ENCODE measurements at regions not wholly inside any gene's neighbourhood (a gene's known extent, or its start where the extent isn't known, plus 50 kb on each side); places are given as distances from the start of the nearest gene placed in this dataset.
"Not testable (repeated sequence)": the region's sequence is repeated elsewhere in the genome, so short reads cannot be mapped to it uniquely, and the experiment has no call there.

GRCh38 chr6:134432036-134432435 is 114.1 kb upstream of the SGK1 start:
- no peaks in the 10 kb centered on the region for H3K9me3 ChIP-seq
- H3K4me3 ChIP-seq: no peak overlapping the region
- no peaks in the 10 kb centered on the region for H3K36me3 ChIP-seq
- peaks cover 0 to 9% of the 10 kb centered on the region in 2 donors for H3K4me1 ChIP-seq
- no peak overlapping the region for H3K27ac ChIP-seq
- DNase-seq (ENCODE audit: low spot score): no peak
- TF ChIP-seq, protein P1, sequence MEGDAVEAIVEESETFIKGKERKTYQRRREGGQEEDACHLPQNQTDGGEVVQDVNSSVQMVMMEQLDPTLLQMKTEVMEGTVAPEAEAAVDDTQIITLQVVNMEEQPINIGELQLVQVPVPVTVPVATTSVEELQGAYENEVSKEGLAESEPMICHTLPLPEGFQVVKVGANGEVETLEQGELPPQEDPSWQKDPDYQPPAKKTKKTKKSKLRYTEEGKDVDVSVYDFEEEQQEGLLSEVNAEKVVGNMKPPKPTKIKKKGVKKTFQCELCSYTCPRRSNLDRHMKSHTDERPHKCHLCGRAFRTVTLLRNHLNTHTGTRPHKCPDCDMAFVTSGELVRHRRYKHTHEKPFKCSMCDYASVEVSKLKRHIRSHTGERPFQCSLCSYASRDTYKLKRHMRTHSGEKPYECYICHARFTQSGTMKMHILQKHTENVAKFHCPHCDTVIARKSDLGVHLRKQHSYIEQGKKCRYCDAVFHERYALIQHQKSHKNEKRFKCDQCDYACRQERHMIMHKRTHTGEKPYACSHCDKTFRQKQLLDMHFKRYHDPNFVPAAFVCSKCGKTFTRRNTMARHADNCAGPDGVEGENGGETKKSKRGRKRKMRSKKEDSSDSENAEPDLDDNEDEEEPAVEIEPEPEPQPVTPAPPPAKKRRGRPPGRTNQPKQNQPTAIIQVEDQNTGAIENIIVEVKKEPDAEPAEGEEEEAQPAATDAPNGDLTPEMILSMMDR (IDR thresholded peaks at IDR 0.05): no peak
- H3K27me3 ChIP-seq: no peaks in the 10 kb centered on the region

DNA sequence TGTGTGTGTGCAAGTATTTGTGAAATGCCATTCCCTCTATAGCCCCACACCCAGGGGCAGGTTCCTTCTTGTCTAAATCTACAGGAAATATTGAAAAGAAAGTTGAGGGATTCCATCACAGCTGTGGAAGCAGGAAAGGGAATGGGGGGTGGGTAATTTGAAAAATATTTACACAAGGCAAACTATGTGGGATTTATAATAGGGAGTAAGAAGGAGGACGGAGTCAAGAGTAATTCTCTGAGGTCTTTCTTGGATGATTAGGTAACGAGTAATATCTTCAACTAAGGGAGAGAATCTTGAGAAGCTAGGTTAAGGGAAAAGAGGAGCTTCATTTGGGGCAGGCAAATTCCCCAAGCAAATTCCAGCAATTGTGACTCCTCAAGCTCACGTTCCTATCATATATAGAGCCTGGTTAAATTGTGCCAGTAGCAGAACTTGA is 113.5 kb upstream of the SGK1 start:
- H3K36me3 ChIP-seq: no peaks in the 10 kb centered on the region
- TF ChIP-seq, protein P1 (IDR thresholded peaks at IDR 0.05): no peak
- no peaks in the 10 kb centered on the region for H3K27me3 ChIP-seq
- no peaks in the 10 kb centered on the region for H3K9me3 ChIP-seq
- no peak overlapping the region for H3K27ac ChIP-seq
- H3K4me3 ChIP-seq: no peak overlapping the region
- DNase-seq (ENCODE audit: low spot score): no peak
- peaks cover 0 to 8% of the 10 kb centered on the region in 2 donors for H3K4me1 ChIP-seq

- DNase-seq (ENCODE audit: low spot score): no peak
- H3K27me3 ChIP-seq: no peaks in the 10 kb centered on the region
- H3K9me3 ChIP-seq: no peaks in the 10 kb centered on the region
- H3K27ac ChIP-seq: no peak overlapping the region
- TF ChIP-seq, protein P1 (IDR thresholded peaks at IDR 0.05): no peak
- no peaks in the 10 kb centered on the region for H3K36me3 ChIP-seq
- no peaks in the 10 kb centered on the region for H3K4me1 ChIP-seq
- H3K4me3 ChIP-seq: no peak overlapping the region
These were observed 112.0 kb upstream of the SGK1 start for GRCh38 chr6:134429861-134430380.

DNA sequence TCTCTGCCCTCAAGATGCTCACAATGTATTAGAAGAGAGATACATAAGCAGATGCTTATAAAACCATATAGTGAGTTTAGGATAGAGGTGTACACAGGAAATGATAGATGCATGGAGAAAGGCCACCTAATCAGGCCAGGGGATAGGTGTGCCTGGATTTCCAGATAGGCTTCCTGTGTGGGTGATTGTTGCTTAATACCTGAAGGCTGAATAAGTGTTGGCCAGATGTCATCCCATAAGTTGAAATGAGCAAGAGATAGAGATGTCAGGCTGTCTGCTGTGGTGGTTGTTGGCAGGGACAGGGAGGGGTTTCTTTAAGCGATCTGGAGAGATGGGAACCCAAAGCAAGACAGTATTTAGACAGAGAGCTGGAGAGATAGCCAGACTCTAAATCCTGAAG is 109.8 kb upstream of the SGK1 start:
- no peaks in the 10 kb centered on the region for H3K9me3 ChIP-seq
- TF ChIP-seq, protein P1 (IDR thresholded peaks at IDR 0.05): no peak
- no peak for DNase-seq (ENCODE audit: low spot score)
- H3K4me1 ChIP-seq: no peaks in the 10 kb centered on the region
- no peaks in the 10 kb centered on the region for H3K27me3 ChIP-seq
- no peak overlapping the region for H3K4me3 ChIP-seq
- H3K27ac ChIP-seq: no peak overlapping the region
- no peaks in the 10 kb centered on the region for H3K36me3 ChIP-seq

DNA sequence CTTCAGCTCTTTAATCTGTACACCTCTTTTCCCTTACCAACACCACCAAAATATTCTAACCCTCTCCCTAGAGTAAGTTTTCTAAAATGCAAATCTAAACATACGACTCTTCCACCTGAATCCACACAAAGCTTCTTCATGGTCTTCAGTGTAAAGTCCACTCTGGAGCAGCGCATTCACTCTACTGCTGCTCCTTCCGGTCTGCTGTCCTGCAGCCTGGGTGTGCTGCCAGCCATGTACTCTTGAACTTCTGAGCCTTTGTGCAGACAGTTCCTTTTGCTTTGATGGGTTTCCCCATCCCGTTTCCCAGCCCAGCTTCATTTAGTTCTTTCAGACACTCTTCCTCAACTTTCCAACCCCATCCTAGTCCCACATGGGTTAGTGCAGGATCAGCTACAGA is 108.7 kb upstream of the SGK1 start:
- no peak overlapping the region for H3K27ac ChIP-seq
- TF ChIP-seq, protein P1 (IDR thresholded peaks at IDR 0.05): no peak
- H3K4me3 ChIP-seq: no peak overlapping the region

GRCh38 chr6:134425917-134426316 is 108.0 kb upstream of the SGK1 start:
- not testable (repeated sequence) for H3K36me3 ChIP-seq; H3K27me3 ChIP-seq; H3K4me1 ChIP-seq; H3K9me3 ChIP-seq; H3K4me3 ChIP-seq; DNase-seq (ENCODE audit: low spot score); H3K27ac ChIP-seq

More for the DNA sequence above, 108.7 kb upstream of the SGK1 start:
- Histone ChIP-seq H3K9me3 (no peaks in the 10 kb centered on the region), H3K4me1 (no peaks in the 10 kb centered on the region), H3K36me3 (no peaks in the 10 kb centered on the region), H3K27me3 (no peaks in the 10 kb centered on the region)
- no peak for DNase-seq (ENCODE audit: low spot score)
